Left lung (tissue), 4 donors: ENCODE measurements at regions not wholly inside any gene's neighbourhood (a gene's known extent, or its start where the extent isn't known, plus 50 kb on each side); places are given as distances from the start of the nearest gene placed in this dataset.

Source experiments
- ATAC-seq: fragments of 200-7000 bp; cut with Tn5 transposase; one replicate; pipeline ENCODE4 v1.9.1; 2020; ENCODE audit warnings: moderate library complexity
- DNase-seq, 4 donors: peaks; one replicate each; pipeline ENCODE4 v3.0.0-alpha.2; 2013 to 2020
- H3K27ac ChIP-seq, 2 donors: fragments of 200-600 bp; sonication (generic) in 1 of 2; one replicate each; pipeline versions ENCODE4 v1.5.0 to v1.8.0; 2020 to 2021
- H3K27me3 ChIP-seq, 2 donors: fragments of 200-600 bp; sonication (generic) in 1 of 2; one replicate each; pipeline versions ENCODE4 v1.5.0 to v1.8.0; 2020 to 2021
- H3K36me3 ChIP-seq, 2 donors: fragments of 200-600 bp; sonication (generic) in 1 of 2; one replicate each; pipeline versions ENCODE4 v1.5.0 to v1.8.0; 2020 to 2021
- H3K4me1 ChIP-seq, 2 donors: fragments of 200-600 bp; one replicate each; pipeline ENCODE4 v1.8.0; 2021
- H3K4me3 ChIP-seq, 2 donors: fragments of 200-600 bp; sonication (generic) in 1 of 2; one replicate each; pipeline versions ENCODE4 v1.5.0 to v1.8.0; 2020 to 2021; ENCODE audit warnings: mild to moderate bottlenecking in 1 of 2
- H3K9me3 ChIP-seq, 2 donors: fragments of 200-600 bp; sonication (generic) in 1 of 2; one replicate each; pipeline versions ENCODE4 v1.5.0 to v1.8.0; 2020 to 2021
- CTCF ChIP-seq, 2 donors: fragments of 200-600 bp; sonication (generic) in 1 of 2; IDR thresholded peaks; one replicate each; pipeline versions ENCODE4 v1.5.0 to v1.8.0; 2021; ENCODE audit warnings: antibody characterized with exemption in 2 of 2
- intact Hi-C, 2 donors: fragments of 100-400 bp; cut with DNase I; formaldehyde crosslinking; loops; one replicate each; pipeline versions ENCODE4 v1.11.2 to v1.14.2; 2022
- donor health status: DM: no; HTN: yes; CAD: no.
- donor health status: DM: no; HTN: no; CAD: no.

DNA sequence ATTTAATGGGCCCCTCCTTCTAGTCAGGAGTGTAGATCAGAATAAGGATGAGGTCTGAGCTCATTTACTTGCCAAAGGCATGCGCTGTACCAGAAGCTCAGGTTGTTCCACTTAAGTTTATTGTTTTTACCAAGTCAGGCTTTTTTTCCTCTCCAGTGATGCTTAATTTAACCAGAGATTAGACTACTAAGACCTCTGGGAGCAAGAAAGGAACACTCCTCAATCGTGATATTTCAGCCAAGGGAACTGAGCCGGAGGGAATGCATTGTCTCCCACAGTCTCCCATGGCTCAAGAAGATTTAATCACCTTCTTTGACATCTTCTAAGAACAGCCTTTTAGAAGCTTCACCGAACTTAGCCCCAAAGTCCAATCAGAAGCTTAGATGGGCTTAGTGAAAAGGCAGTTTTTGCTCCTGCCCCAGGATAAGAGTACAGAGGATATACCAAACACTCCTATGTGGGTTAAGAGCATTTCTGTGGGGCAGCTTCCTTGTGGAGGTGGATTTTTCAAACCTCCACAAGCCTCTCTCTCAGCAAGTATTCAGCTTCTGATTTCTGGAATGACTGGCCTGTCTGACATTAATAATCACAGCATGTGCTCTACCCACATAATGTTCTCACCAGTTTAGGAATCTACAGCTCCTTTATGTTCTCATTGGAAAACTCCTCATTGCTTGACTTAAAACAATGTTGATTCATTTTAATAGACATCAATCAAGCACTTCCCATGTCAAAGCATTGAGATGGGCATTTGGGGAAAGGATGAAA is 322.7 kb downstream of the SUCLA2 start:
- no peak overlapping the region for H3K27ac ChIP-seq
- ATAC-seq, result no peak
- H3K9me3 ChIP-seq, result no peaks in the 10 kb centered on the region
- H3K4me3 ChIP-seq, result no peak overlapping the region
- no peaks in the 10 kb centered on the region for H3K27me3 ChIP-seq
- intact Hi-C loops, result no loop called here
- no peaks in the 10 kb centered on the region for H3K36me3 ChIP-seq
- H3K4me1 ChIP-seq, result no peaks in the 10 kb centered on the region
- TF ChIP-seq CTCF (IDR thresholded peaks at IDR 0.05), result no peak
- DNase-seq, result no peak

DNA sequence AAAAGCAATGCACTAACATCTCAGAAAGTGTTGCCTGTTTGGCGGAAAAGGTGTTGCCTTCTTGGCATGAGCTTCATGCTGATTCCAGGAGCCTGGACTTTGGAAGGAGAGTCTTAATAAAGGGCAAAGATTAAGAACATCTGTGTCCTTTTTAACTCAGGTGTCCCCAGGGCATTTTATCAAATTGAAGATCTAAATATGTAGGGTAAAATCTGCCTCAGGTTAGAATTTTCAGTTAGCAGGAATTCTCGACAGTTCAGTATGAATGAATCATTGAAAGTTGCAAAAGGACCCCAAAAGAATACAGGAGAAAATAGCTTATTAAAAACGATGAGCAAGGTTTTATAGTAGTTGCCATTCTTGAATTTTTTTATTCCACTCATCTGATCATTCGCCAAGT is 325.2 kb downstream of the SUCLA2 start:
- no peak for DNase-seq
- Histone ChIP-seq H3K4me3 (no peak overlapping the region), H3K36me3 (no peaks in the 10 kb centered on the region), H3K4me1 (no peaks in the 10 kb centered on the region), H3K9me3 (no peaks in the 10 kb centered on the region), H3K27me3 (no peaks in the 10 kb centered on the region), H3K27ac (no peak overlapping the region)
- intact Hi-C loops, result no loop called here
- no peak for ATAC-seq
- no peak for TF ChIP-seq CTCF (IDR thresholded peaks at IDR 0.05)

DNA sequence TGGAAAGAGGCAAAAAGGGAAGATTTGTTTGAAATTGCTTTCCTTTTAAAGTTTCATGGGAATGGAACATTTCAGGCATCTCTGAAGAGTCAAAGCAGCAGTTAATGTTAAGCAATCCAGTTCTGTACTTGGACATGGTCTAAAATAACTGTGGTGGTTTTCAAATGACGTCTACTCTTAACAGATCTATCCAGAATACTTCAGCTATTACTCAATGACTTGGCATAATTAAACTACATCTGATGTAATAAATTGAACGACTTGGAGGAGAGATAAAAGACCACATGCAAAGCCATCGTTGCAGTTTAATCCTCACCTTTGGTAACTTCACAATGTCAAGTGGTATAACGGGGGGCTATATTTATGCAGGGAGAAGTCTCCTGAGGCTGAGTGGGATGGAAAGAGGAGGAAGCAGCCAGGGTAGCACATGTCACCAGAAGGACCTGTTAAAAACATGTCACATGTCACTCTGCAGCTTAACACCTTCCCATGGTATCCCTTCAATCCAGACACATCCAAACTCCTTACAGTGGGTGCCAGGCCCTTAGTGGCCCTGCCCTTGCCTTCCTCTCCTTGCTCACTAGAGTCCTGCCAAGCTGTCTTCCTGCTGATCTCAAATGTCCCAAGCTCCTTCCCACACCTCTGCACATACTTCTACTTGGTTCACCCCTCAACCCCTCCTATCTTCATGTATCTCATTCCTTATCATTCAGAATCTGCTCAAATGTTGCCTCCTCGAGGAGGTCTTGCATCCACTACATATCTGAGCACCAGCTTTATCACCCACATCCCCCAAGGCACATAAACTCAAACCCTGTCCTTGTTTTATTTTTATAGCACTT is 327.8 kb downstream of the SUCLA2 start:
- ATAC-seq (peak; percentile 93), DNase-seq (peak in 2 of 4 donors; percentile 54 to 79)
- Histone ChIP-seq H3K9me3 (no peaks in the 10 kb centered on the region), H3K27me3 (no peaks in the 10 kb centered on the region), H3K4me1 (no peaks in the 10 kb centered on the region), H3K4me3 (no peak overlapping the region), H3K27ac (peak overlapping the region in 1 of 2 donors; percentile 49), H3K36me3 (no peaks in the 10 kb centered on the region)
- intact Hi-C loops, result no loop called here
- TF ChIP-seq CTCF (IDR thresholded peaks at IDR 0.05), result no peak

DNA sequence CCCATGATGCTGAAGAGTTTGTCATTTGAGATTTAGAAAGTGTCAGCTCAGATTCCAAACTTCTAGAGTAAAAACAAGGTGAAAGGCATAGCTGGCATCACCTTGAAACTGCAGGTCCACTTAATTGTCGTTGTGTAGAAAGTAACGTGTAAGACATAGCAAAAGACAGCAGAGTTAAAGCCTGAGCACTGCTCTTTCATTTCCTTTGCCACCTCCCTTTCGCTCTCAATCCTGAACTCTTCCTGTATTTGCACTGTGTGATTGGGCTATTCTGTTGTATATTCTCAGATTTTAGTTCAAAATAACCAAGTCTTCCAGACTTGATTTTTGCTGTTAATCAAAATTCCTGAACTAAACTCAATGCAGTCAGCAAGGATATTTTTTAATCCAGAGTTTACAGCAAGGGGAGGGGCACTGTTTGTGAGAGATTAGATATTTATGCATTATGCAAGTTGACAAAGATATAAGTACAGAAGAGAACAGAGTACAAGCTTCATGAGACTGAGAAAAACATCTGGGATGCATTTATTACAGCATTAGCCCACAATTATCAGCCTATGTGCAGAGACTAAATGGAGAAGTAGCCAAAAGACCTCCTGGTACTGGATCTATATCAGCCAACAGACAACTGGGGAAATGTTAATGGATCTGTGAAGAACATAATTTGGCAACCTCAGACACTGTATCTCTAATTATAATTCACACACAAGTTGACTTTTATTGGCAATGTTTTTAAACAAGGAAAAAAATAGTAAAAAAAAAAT is 328.6 kb downstream of the SUCLA2 start:
- H3K4me3 ChIP-seq, result no peak overlapping the region
- intact Hi-C loops, result no loop called here
- H3K27me3 ChIP-seq, result no peaks in the 10 kb centered on the region
- H3K27ac ChIP-seq, result peak overlapping the region in 1 of 2 donors; percentile 49
- DNase-seq, result peak in 2 of 4 donors; percentile 75 to 81
- H3K9me3 ChIP-seq, result no peaks in the 10 kb centered on the region
- no peaks in the 10 kb centered on the region for H3K4me1 ChIP-seq
- no peaks in the 10 kb centered on the region for H3K36me3 ChIP-seq
- TF ChIP-seq CTCF (IDR thresholded peaks at IDR 0.05), result no peak
- peak; percentile 71 for ATAC-seq
